Dermis blood vessel endothelial cell (primary cell): ENCODE measurements at regions not wholly inside any gene's neighbourhood (a gene's known extent, or its start where the extent isn't known, plus 50 kb on each side); places are given as distances from the start of the nearest gene placed in this dataset.
A peak's percentile ranks its signal among the peaks of the same experiment; 100 is the strongest.
"Not testable (repeated sequence)": the region's sequence is repeated elsewhere in the genome, so short reads cannot be mapped to it uniquely, and the experiment has no call there.

Experiments used
- DNase-seq: peaks from one replicate; pipeline ENCODE4 v3.0.0; 2010

DNA sequence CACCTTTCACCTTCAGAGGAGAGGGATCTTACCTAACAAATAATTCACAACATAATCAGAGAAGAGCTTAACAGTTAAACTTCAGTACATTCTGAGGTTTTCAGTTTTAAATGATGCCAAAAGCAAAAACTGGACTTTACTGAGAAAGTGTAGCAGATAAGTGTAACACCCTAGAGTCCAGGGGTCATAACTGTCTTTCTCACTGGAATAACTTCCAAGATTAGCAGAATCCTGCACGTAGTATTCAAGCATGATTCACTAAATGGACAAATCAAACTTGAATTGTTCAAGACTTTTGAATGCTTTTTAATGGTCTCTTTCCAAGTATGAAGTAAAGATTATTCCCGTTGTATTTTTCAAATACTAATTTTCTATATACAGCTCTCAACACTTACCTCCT is 180.1 kb upstream of the NREP start:
- DNase-seq: no peak

- DNase-seq: no peak
These were observed 178.8 kb upstream of the NREP start for GRCh38 chr5:111935835-111936234.

DNA sequence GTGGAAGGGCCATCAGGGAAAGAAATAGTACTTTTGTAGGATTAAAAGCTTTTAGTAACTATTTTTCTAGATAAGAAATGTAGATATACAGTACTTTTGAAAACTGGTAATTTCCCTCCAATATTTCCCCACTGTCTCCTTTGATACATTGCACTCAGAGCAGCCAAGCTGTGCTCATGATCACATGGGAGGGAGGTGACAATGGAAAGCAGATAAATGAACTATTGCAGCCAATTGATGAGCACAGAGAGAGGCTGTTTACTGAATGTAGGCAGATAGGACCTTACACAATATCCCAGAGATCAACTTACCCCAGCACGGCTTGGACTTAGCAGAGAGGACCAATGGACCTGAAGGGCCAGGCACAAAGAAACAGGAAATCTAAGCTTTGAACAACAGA is 178.0 kb upstream of the NREP start:
- DNase-seq: no peak

DNA sequence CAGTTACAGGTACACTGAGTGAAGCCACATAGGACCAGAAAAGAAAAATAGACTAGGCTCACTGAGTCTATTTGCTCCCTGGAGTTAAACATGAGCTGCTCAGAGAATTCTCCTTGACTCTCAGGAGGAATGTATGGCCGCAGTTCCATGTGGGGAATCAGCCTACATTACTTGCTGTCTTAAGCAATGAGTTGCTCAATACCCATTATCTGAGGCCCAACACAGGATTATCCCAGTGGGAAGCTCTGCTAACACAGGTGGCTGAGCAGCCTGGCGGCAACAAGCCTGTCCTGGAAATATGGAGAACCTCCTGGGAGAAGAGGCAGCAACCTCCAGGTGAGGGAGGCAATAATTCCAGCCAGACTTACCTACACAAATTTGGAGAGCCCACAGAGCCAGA is 177.5 kb upstream of the NREP start:
- DNase-seq: no peak

- DNase-seq: no peak
These were observed 176.1 kb upstream of the NREP start for GRCh38 chr5:111933086-111933485.

DNA sequence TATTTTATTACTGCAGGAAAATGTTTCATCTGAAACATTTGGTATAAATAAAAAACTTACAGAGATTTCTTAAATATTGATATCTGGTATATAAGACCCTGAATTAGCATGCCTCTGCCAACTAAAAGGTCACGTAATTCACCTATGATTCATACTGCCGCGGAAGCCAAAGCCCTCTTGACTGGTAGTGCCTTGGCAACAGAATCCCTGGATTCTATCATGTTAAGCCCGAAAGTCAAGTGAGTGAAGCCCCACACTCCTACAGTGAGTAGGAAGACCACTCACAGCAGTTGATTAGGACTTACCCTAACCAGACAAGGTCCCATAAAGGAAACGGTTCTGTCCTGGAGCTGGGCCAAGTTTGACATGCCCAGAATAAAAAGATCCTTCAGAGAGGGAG is 175.6 kb upstream of the NREP start:
- peak; percentile 9 for DNase-seq

- no peak for DNase-seq
These were observed 175.2 kb upstream of the NREP start for GRCh38 chr5:111932199-111932598.

- DNase-seq: no peak
These were observed 174.7 kb upstream of the NREP start for GRCh38 chr5:111931655-111932054.

- no peak for DNase-seq
These were observed 174.0 kb upstream of the NREP start for GRCh38 chr5:111930905-111931461.

DNA sequence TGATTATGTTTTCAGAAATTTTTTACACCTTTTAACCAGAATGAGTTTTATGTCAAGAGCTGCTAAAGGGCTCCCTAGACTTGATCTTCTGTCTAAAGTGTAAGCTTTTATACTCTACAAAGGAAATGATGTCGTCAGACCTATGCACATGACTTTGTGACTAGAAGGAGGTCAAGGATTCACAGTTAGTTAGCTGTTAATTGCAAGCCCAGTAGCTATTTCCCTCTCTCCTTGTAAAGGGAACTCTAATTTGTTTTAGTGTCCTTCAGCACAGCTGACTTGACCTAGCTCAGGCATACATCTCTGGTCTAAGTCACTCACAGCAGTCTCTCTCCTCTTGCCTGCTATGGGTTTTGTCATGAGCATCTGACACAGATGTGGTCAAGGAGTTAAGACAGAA is 173.5 kb upstream of the NREP start:
- no peak for DNase-seq

GRCh38 chr5:111929867-111930266 is 172.9 kb upstream of the NREP start:
- DNase-seq: no peak

DNA sequence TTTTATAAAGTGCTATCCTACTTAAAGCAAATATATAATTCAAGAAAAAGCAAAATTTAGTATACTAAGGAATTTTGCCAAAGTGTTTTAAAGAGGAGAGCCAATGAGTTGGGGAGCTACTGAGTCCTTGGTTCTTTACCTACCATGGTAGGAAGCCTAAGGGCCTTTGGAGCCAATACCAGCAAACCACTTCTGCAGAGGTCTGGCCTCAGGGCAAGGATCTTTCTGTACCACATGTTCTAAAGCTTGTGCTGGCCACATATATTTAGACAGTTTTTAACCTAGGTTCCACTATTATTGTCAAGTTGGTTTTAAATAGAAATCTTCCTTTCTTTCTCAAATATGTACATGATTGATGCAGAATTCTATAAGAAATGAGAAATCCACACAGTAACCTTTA is 172.3 kb upstream of the NREP start:
- no peak for DNase-seq

GRCh38 chr5:111928511-111928910 is 171.5 kb upstream of the NREP start:
- DNase-seq: no peak

GRCh38 chr5:111927191-111927590 is 170.2 kb upstream of the NREP start:
- DNase-seq: no peak

GRCh38 chr5:111926026-111926425 is 169.0 kb upstream of the NREP start:
- DNase-seq: no peak

DNA sequence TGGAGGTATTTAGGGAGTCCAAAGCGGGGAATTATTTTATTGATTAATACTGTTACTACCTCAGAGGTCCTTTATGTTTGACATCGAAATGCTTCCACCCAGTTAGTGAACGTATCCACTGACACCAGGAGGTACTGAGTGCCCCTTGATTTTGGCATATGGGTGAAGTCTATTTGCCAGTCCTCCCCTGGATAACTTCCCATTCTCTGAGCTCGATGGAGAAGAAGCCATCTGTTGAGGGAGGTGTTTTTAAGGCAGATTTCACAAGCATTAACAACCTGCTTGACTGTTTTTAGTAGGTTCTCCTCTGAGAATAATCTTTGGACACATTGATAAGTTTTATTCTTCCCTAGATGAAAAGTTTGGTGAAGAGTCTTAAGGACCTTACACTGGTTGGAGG is 165.3 kb upstream of the NREP start:
- no peak for DNase-seq

GRCh38 chr5:111921691-111922090 is 164.7 kb upstream of the NREP start:
- DNase-seq: not testable (repeated sequence)

GRCh38 chr5:111914966-111915636 is 158.1 kb upstream of the NREP start:
- DNase-seq: no peak

DNA sequence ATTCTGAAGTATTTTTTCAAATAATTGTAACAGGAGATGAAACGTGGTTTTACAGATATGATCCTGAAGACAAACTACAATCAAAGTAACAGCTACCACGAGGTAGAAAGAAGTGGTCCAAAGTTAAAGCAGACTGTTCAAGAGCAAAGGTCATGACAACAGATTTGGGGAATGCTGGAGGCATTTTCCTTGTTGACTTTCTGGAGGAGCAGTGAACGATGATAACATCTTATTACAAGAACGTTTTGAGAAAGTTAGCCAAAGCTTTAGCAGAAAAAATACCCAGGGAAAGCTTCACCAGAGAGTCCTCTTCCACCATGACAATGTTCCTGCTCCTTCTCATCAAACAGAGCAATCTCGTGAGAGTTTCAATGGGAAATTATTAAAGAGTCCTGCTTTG is 145.4 kb upstream of the NREP start:
- DNase-seq: no peak

GRCh38 chr5:111901296-111901695 is 144.3 kb upstream of the NREP start:
- DNase-seq: no peak

GRCh38 chr5:111892949-111893348 is 136.0 kb upstream of the NREP start:
- peak; percentile 20 for DNase-seq

DNA sequence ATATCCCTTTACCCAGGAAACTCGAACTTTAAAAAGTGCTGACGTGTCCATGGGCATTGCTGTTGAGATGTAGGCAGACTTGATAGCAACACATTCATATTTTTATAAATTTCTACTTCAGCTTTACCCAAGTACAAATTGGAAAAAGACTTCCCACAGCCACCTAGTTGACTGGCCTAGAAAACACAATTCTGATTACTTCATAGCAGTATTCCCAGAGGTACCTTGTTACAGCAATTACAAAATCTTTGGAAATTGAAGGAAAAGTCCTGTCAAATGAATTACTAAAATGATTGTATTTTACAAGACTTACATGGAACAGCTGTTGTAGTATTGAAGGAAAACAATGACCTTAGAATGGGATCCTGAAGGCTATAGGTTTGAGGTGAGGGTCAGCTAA is 130.7 kb upstream of the NREP start:
- DNase-seq: no peak

DNA sequence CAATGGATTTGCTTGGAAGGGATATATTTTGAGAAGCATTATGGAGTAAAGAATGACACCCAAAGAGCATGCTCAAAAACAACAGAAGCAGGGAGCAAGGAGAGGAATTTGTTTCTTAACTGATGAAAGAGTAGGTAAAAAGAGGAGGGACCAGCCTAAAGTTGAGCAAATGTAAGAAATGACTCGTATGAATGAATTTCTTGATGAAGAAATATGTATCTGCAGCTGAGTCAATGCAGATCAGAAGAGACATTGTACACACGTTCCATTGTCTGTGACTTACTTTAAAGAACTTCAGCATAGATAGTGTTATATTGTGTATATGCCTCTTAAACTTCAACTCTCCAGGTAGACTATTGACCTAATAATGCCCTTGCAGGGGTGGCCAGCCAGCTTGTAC is 112.7 kb upstream of the NREP start:
- no peak for DNase-seq

DNA sequence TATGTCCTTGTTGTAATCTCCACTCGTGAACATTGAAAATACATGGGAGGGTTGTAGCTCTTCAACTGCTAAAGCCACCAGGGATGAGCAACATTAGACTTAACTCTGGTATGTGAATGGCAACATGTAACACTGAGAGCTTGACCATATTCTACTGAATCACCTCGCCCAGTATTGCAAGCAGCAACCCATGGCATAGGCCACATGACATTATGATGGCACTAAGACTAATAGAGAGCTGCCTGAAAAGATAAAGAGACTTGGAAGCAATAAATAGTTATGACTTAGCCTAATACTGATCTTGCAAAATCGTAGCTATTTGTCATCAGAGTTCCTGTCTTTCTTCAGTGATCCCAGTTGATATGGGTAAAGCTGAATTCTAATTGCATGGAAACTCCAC is 108.4 kb upstream of the NREP start:
- no peak for DNase-seq

DNA sequence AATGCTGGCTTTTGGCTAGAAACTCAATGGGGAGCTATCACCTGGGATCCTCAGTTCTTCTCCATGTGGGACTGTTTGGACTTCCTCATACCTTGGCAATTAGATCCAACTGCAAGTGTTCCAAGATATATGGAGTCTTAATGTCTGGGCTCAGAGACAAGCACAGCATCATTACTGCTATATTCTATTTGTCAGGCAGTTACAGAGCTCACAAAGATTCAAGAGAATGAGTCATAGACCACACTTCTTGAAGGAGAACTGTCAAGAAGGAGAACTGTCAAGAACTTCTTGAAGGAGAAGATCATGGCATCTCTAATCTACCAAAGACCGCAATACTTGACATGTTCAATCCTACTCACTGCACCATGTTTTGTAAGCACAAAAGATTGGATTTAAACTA is 106.8 kb upstream of the NREP start:
- DNase-seq: no peak
